ENCODE measurements at regions not wholly inside any gene's neighbourhood (a gene's known extent, or its start where the extent isn't known, plus 50 kb on each side); places are given as distances from the start of the nearest gene placed in this dataset.

GRCh38 chr3:84738086-84738485 lies 220.7 kb upstream of the CADM2 start:
- H4K20me1 ChIP-seq (ENCODE audit: insufficient read depth, low read length) = no peaks in the 10 kb centered on the region
- no peaks in the 10 kb centered on the region for H3K79me2 ChIP-seq (ENCODE audit: insufficient read depth, low read length)
- no peak overlapping the region for H3K9ac ChIP-seq (ENCODE audit: low read depth, low read length)
- H3K36me3 ChIP-seq (ENCODE audit: insufficient read depth, low read length) = no peaks in the 10 kb centered on the region
- no peak overlapping the region for H3K4me2 ChIP-seq (ENCODE audit: insufficient read depth, low read length)
- no peak overlapping the region for H3K27ac ChIP-seq (ENCODE audit: low read length)
- no peaks in the 10 kb centered on the region for H3K27me3 ChIP-seq (ENCODE audit: insufficient read depth, low read length, poor library complexity)
- H2AFZ ChIP-seq (ENCODE audit: low read depth, low read length) = no peak overlapping the region
- TF ChIP-seq, protein P1, sequence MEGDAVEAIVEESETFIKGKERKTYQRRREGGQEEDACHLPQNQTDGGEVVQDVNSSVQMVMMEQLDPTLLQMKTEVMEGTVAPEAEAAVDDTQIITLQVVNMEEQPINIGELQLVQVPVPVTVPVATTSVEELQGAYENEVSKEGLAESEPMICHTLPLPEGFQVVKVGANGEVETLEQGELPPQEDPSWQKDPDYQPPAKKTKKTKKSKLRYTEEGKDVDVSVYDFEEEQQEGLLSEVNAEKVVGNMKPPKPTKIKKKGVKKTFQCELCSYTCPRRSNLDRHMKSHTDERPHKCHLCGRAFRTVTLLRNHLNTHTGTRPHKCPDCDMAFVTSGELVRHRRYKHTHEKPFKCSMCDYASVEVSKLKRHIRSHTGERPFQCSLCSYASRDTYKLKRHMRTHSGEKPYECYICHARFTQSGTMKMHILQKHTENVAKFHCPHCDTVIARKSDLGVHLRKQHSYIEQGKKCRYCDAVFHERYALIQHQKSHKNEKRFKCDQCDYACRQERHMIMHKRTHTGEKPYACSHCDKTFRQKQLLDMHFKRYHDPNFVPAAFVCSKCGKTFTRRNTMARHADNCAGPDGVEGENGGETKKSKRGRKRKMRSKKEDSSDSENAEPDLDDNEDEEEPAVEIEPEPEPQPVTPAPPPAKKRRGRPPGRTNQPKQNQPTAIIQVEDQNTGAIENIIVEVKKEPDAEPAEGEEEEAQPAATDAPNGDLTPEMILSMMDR (IDR thresholded peaks at IDR 0.05; ENCODE audit: borderline replicate concordance, extremely low read depth, low read length, poor library complexity, severe bottlenecking) = no peak
- TF ChIP-seq EZH2 (IDR thresholded peaks at IDR 0.05; ENCODE audit: borderline replicate concordance, low read depth, low read length, severe bottlenecking) = no peak
- no peak overlapping the region for H3K4me3 ChIP-seq (ENCODE audit: low read depth in 1 of 2, low read length in 2 of 2)
- no peaks in the 10 kb centered on the region for H3K9me3 ChIP-seq (ENCODE audit: insufficient read depth, low read length, severe bottlenecking)
- no peak for DNase-seq
- H3K4me1 ChIP-seq (ENCODE audit: insufficient read depth, low read length) = no peaks in the 10 kb centered on the region
- no peak for ATAC-seq (ENCODE audit: insufficient read depth, low read depth)

DNA sequence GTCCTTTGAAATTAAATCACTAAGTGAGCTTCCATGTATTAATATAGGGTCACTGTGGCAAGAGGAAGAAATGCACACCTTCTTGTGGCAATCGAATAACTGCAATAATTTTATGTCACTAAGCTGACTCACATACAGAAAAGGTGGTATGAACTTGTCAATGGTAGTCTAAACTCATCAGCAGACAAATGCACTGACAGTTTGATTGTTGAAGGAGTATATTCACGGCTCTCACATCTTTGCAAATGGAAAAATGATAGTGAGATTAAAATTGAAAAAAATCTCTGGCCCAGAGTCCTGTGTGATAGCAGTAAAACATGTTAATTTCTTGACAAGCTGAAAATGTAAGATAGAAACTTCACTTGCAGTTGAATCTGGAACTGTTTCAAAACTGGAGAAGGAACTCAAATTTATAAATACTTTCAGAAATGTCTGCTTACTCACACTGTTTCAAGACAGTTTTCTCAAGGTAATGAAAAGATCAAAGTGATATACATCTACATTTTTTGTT lies 215.8 kb upstream of the CADM2 start:
- no peak overlapping the region for H3K27ac ChIP-seq (ENCODE audit: low read length)
- no peak overlapping the region for H3K9ac ChIP-seq (ENCODE audit: low read depth, low read length)
- no peaks in the 10 kb centered on the region for H4K20me1 ChIP-seq (ENCODE audit: insufficient read depth, low read length)
- DNase-seq = no peak
- H3K9me3 ChIP-seq (ENCODE audit: insufficient read depth, low read length, severe bottlenecking) = no peaks in the 10 kb centered on the region
- no peak for ATAC-seq (ENCODE audit: insufficient read depth, low read depth)
- no peaks in the 10 kb centered on the region for H3K27me3 ChIP-seq (ENCODE audit: insufficient read depth, low read length, poor library complexity)
- H3K36me3 ChIP-seq (ENCODE audit: insufficient read depth, low read length) = no peaks in the 10 kb centered on the region
- no peak overlapping the region for H3K4me3 ChIP-seq (ENCODE audit: low read depth in 1 of 2, low read length in 2 of 2)
- H2AFZ ChIP-seq (ENCODE audit: low read depth, low read length) = no peak overlapping the region
- H3K4me1 ChIP-seq (ENCODE audit: insufficient read depth, low read length) = no peaks in the 10 kb centered on the region
- TF ChIP-seq, protein P1 (IDR thresholded peaks at IDR 0.05; ENCODE audit: borderline replicate concordance, extremely low read depth, low read length, poor library complexity, severe bottlenecking) = no peak
- TF ChIP-seq EZH2 (IDR thresholded peaks at IDR 0.05; ENCODE audit: borderline replicate concordance, low read depth, low read length, severe bottlenecking) = no peak
- no peaks in the 10 kb centered on the region for H3K79me2 ChIP-seq (ENCODE audit: insufficient read depth, low read length)
- H3K4me2 ChIP-seq (ENCODE audit: insufficient read depth, low read length) = no peak overlapping the region

GRCh38 chr3:84744130-84744529 lies 214.7 kb upstream of the CADM2 start:
- DNase-seq (no peak), ATAC-seq (ENCODE audit: insufficient read depth, low read depth) (no peak)
- no peaks in the 10 kb centered on the region for H3K9me3 ChIP-seq (ENCODE audit: insufficient read depth, low read length, severe bottlenecking)
- TF ChIP-seq, protein P1 (IDR thresholded peaks at IDR 0.05; ENCODE audit: borderline replicate concordance, extremely low read depth, low read length, poor library complexity, severe bottlenecking) = no peak
- no peak for TF ChIP-seq EZH2 (IDR thresholded peaks at IDR 0.05; ENCODE audit: borderline replicate concordance, low read depth, low read length, severe bottlenecking)
- no peaks in the 10 kb centered on the region for H3K79me2 ChIP-seq (ENCODE audit: insufficient read depth, low read length)
- no peaks in the 10 kb centered on the region for H3K4me1 ChIP-seq (ENCODE audit: insufficient read depth, low read length)
- no peak overlapping the region for H3K27ac ChIP-seq (ENCODE audit: low read length)
- H3K4me2 ChIP-seq (ENCODE audit: insufficient read depth, low read length) = no peak overlapping the region
- no peaks in the 10 kb centered on the region for H3K27me3 ChIP-seq (ENCODE audit: insufficient read depth, low read length, poor library complexity)
- no peak overlapping the region for H3K9ac ChIP-seq (ENCODE audit: low read depth, low read length)
- H2AFZ ChIP-seq (ENCODE audit: low read depth, low read length) = no peak overlapping the region
- no peaks in the 10 kb centered on the region for H3K36me3 ChIP-seq (ENCODE audit: insufficient read depth, low read length)
- H3K4me3 ChIP-seq (ENCODE audit: low read depth in 1 of 2, low read length in 2 of 2) = no peak overlapping the region
- no peaks in the 10 kb centered on the region for H4K20me1 ChIP-seq (ENCODE audit: insufficient read depth, low read length)

DNA sequence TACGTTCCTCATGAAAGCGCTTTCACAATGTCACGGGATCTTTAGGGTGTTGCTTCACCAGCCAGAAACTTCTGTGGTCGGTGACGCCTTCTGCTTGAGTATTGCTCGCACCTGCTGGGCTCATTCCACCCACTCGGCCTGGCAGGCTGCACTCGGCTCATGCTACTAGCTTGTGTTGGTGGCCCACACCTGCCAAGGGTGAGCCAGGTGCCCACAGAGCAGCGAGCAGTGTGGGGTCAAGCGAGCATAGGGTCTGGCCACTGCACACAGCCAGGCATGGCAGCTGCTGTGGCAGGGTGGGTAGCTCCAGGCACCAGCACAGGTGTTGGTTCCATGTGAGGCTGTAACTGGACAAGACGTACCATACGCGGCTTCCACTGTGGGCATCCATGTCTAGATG lies 202.9 kb upstream of the CADM2 start:
- H3K9ac ChIP-seq (ENCODE audit: low read depth, low read length) = no peak overlapping the region
- no peak overlapping the region for H3K4me2 ChIP-seq (ENCODE audit: insufficient read depth, low read length)
- no peaks in the 10 kb centered on the region for H3K36me3 ChIP-seq (ENCODE audit: insufficient read depth, low read length)
- H3K4me3 ChIP-seq (ENCODE audit: low read depth in 1 of 2, low read length in 2 of 2) = no peak overlapping the region
- TF ChIP-seq, protein P1 (IDR thresholded peaks at IDR 0.05; ENCODE audit: borderline replicate concordance, extremely low read depth, low read length, poor library complexity, severe bottlenecking) = no peak
- no peak for TF ChIP-seq EZH2 (IDR thresholded peaks at IDR 0.05; ENCODE audit: borderline replicate concordance, low read depth, low read length, severe bottlenecking)
- H3K79me2 ChIP-seq (ENCODE audit: insufficient read depth, low read length) = no peaks in the 10 kb centered on the region
- H2AFZ ChIP-seq (ENCODE audit: low read depth, low read length) = no peak overlapping the region
- H3K4me1 ChIP-seq (ENCODE audit: insufficient read depth, low read length) = no peaks in the 10 kb centered on the region
- H4K20me1 ChIP-seq (ENCODE audit: insufficient read depth, low read length) = no peaks in the 10 kb centered on the region
- ATAC-seq (ENCODE audit: insufficient read depth, low read depth) (no peak), DNase-seq (no peak)
- H3K9me3 ChIP-seq (ENCODE audit: insufficient read depth, low read length, severe bottlenecking) = no peaks in the 10 kb centered on the region
- no peaks in the 10 kb centered on the region for H3K27me3 ChIP-seq (ENCODE audit: insufficient read depth, low read length, poor library complexity)
- no peak overlapping the region for H3K27ac ChIP-seq (ENCODE audit: low read length)
